ENCODE measurements at regions not wholly inside any gene's neighbourhood (a gene's known extent, or its start where the extent isn't known, plus 50 kb on each side); places are given as distances from the start of the nearest gene placed in this dataset.

GRCh38 chr4:176920694-176921093, 128.0 kb upstream of the VEGFC start:
- no peak for DNase-seq (ENCODE audit: low read depth)
- no peak overlapping the region for H3K4me3 ChIP-seq (ENCODE audit: low read depth, low read length)
- TF ChIP-seq MYC (IDR thresholded peaks at IDR 0.05; ENCODE audit: low read depth, low read length), result no peak
- TF ChIP-seq CTCF (IDR thresholded peaks at IDR 0.05; ENCODE audit: low read depth, low read length), result no peak
- TF ChIP-seq MAX (IDR thresholded peaks at IDR 0.05; ENCODE audit: low read depth, low read length), result no peak
- no peak for TF ChIP-seq POLR2A (IDR thresholded peaks at IDR 0.05; ENCODE audit: extremely low read depth, insufficient read length)

GRCh38 chr4:176921256-176921655, 128.5 kb upstream of the VEGFC start:
- DNase-seq (ENCODE audit: low read depth), result no peak
- H3K4me3 ChIP-seq (ENCODE audit: low read depth, low read length), result no peak overlapping the region
- TF ChIP-seq MAX (IDR thresholded peaks at IDR 0.05; ENCODE audit: low read depth, low read length) (no peak), MYC (IDR thresholded peaks at IDR 0.05; ENCODE audit: low read depth, low read length) (no peak), POLR2A (IDR thresholded peaks at IDR 0.05; ENCODE audit: extremely low read depth, insufficient read length) (no peak)

- no peak overlapping the region for H3K4me3 ChIP-seq (ENCODE audit: low read depth, low read length)
- TF ChIP-seq POLR2A (IDR thresholded peaks at IDR 0.05; ENCODE audit: extremely low read depth, insufficient read length) (no peak), MYC (IDR thresholded peaks at IDR 0.05; ENCODE audit: low read depth, low read length) (no peak), MAX (IDR thresholded peaks at IDR 0.05; ENCODE audit: low read depth, low read length) (no peak), CTCF (IDR thresholded peaks at IDR 0.05; ENCODE audit: low read depth, low read length) (no peak)
- DNase-seq (ENCODE audit: low read depth), result no peak
Measured at GRCh38 chr4:176924238-176924637, 131.5 kb upstream of the VEGFC start.

- no peak for DNase-seq (ENCODE audit: low read depth)
- no peak overlapping the region for H3K4me3 ChIP-seq (ENCODE audit: low read depth, low read length)
- TF ChIP-seq MYC (IDR thresholded peaks at IDR 0.05; ENCODE audit: low read depth, low read length) (no peak), MAX (IDR thresholded peaks at IDR 0.05; ENCODE audit: low read depth, low read length) (no peak), CTCF (IDR thresholded peaks at IDR 0.05; ENCODE audit: low read depth, low read length) (no peak), POLR2A (IDR thresholded peaks at IDR 0.05; ENCODE audit: extremely low read depth, insufficient read length) (no peak)
Measured at GRCh38 chr4:176925962-176926361, 133.2 kb upstream of the VEGFC start.

GRCh38 chr4:176927117-176927516, 134.4 kb upstream of the VEGFC start:
- DNase-seq (ENCODE audit: low read depth), result no peak
- TF ChIP-seq MYC (IDR thresholded peaks at IDR 0.05; ENCODE audit: low read depth, low read length) (no peak), CTCF (IDR thresholded peaks at IDR 0.05; ENCODE audit: low read depth, low read length) (no peak), MAX (IDR thresholded peaks at IDR 0.05; ENCODE audit: low read depth, low read length) (no peak), POLR2A (IDR thresholded peaks at IDR 0.05; ENCODE audit: extremely low read depth, insufficient read length) (no peak)
- H3K4me3 ChIP-seq (ENCODE audit: low read depth, low read length), result no peak overlapping the region

GRCh38 chr4:176927664-176928063, 134.9 kb upstream of the VEGFC start:
- no peak for DNase-seq (ENCODE audit: low read depth)
- H3K4me3 ChIP-seq (ENCODE audit: low read depth, low read length), result no peak overlapping the region
- TF ChIP-seq POLR2A (IDR thresholded peaks at IDR 0.05; ENCODE audit: extremely low read depth, insufficient read length) (no peak), CTCF (IDR thresholded peaks at IDR 0.05; ENCODE audit: low read depth, low read length) (no peak), MAX (IDR thresholded peaks at IDR 0.05; ENCODE audit: low read depth, low read length) (no peak), MYC (IDR thresholded peaks at IDR 0.05; ENCODE audit: low read depth, low read length) (no peak)

All from NB4 (cell line).